ENCODE measurements at regions not wholly inside any gene's neighbourhood (a gene's known extent, or its start where the extent isn't known, plus 50 kb on each side); places are given as distances from the start of the nearest gene placed in this dataset.

DNA sequence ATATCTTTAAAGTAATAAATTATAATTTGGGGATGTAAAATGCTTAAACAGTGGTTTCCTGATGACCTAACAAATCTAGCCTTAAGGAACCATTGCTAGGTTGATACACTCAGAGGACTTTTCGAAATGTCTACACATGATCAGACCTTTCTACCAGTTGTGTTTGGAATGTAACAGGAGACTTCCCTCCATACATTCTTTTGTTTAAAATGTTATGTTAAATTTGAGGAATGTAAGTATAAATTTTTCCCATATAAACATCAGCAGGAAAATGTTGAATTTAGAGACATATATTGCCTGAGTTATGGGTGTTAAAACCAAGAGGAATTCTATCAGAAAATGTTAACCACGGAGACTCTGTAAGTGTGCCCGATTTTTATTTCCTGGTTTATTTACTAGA lies 190.6 kb upstream of the SPRY1 start:
- TF ChIP-seq, protein P1, sequence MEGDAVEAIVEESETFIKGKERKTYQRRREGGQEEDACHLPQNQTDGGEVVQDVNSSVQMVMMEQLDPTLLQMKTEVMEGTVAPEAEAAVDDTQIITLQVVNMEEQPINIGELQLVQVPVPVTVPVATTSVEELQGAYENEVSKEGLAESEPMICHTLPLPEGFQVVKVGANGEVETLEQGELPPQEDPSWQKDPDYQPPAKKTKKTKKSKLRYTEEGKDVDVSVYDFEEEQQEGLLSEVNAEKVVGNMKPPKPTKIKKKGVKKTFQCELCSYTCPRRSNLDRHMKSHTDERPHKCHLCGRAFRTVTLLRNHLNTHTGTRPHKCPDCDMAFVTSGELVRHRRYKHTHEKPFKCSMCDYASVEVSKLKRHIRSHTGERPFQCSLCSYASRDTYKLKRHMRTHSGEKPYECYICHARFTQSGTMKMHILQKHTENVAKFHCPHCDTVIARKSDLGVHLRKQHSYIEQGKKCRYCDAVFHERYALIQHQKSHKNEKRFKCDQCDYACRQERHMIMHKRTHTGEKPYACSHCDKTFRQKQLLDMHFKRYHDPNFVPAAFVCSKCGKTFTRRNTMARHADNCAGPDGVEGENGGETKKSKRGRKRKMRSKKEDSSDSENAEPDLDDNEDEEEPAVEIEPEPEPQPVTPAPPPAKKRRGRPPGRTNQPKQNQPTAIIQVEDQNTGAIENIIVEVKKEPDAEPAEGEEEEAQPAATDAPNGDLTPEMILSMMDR (IDR thresholded peaks at IDR 0.05) = no peak
- TF ChIP-seq CHD2 (IDR thresholded peaks at IDR 0.05; ENCODE audit: low read length, partially characterized antibody) = no peak
- no peak for TF ChIP-seq FOSL2 (IDR thresholded peaks at IDR 0.05; ENCODE audit: borderline replicate concordance, low read depth)
- no peak for TF ChIP-seq SIN3A (IDR thresholded peaks at IDR 0.05; ENCODE audit: borderline replicate concordance, low read depth, low read length)

All from SK-N-SH (cell line).